HG03045 (cell line): ENCODE measurements at regions not wholly inside any gene's neighbourhood (a gene's known extent, or its start where the extent isn't known, plus 50 kb on each side); places are given as distances from the start of the nearest gene placed in this dataset.
"Not testable (repeated sequence)": the region's sequence is repeated elsewhere in the genome, so short reads cannot be mapped to it uniquely, and the experiment has no call there.

ENCODE experiments used
- ATAC-seq: cut with Tn5 transposase; IDR thresholded peaks from one replicate; pipeline ENCODE4 v1.9.1; 2021; ENCODE audit warnings: mild to moderate bottlenecking, moderate library complexity; ENCODE audit not compliant: unreplicated experiment

DNA sequence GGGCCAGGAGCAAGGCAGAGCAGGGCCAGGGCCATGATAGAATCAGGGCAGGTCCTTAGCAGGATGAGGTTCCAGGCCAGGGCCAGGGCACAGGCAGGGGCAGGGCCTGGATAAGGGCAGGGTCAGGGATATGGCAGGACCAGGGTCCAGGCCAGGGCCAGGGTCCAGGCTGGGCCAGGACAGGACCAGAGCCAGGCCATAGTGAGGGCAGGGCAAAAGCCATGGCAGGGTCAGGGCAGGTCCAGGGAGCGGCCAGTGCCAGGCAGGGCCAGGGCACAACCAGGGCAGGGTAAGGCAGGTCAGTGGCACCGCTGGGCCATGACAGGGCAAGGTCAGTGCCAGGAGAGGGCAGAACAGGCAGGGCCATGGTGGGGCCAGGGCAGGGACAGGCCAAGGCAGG lies 152.2 kb downstream of the LIPI start:
- no peak for ATAC-seq

GRCh38 chr21:14057841-14058481 lies 152.8 kb downstream of the LIPI start:
- not testable (repeated sequence) for ATAC-seq

DNA sequence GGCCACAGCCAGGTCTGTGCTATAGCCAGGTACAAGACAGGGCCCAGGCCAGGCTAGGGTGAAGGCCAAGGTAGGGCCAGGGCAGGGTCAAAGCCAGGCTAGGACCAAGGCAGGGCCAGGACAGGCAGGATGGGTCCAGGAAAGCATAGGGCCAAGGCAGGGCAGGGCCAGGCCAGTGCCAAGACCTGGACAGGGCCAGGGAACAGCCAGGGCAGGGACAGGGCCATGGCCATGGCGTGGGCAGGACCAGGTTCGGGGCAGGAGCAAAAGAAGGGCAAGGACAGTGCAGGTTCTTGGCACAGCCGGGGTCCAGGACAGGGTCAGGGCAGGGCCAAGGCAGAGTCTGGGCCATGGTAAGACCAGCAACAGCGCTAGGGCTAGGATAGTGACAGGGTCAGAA lies 153.4 kb downstream of the LIPI start:
- no peak for ATAC-seq

GRCh38 chr21:14056771-14057191 lies 154.0 kb downstream of the LIPI start:
- no peak for ATAC-seq

DNA sequence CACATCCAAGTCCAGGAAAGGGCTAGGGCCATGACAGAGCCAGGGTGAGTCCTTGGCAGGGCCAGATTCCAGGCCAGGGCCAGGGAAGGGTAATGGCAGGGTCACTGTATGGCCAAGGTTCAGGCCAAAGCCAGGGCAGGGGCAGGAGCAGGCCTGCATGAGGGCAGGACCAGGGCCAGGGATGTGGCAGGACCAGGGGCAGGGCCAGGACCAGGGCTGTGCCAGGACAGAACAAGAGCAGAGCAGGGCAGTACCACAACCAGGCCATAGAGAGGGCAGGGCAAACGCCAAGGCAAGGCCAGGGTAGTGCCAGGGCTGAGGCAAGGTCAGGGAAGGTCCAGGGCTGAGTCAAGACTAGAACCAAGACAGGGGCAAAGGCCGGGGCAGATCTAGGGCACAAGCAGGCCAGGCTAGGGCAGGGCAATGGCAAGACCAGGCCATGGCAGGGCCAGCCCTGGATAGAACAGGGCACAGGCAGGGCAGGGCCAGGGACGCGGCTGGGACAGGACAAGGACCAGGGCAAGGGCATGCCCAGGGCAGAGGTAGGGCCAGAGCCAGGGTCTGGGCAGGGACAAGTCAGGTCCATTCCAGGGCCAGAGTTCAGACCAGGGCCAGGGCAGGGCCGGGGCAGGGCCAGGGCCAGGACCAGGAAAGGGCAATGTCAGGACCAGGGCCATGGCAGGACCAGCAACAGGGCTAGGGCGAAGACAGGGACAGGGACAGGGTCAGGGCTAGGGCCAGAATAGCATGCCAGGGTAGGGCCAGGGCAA lies 154.8 kb downstream of the LIPI start:
- not testable (repeated sequence) for ATAC-seq

DNA sequence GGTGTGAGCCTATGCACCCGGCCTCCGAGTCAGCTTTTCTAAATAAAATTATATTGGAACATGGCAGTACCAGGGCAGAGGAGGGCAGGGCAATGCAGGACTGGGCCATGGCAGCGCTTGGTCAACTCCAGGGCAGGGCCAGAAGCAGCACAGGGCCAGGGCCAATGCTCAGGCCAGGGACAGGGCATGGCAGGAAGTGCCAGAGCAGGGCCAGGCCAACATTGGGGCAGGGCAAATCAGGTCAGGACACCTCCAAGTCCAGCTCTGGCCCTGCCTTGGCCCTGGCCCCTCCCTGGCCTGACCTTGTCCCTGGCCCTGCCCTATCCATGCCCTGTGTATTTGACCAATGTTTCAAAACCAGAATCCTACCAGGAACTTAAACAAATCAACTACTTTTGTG lies 156.1 kb downstream of the LIPI start:
- ATAC-seq: no peak

DNA sequence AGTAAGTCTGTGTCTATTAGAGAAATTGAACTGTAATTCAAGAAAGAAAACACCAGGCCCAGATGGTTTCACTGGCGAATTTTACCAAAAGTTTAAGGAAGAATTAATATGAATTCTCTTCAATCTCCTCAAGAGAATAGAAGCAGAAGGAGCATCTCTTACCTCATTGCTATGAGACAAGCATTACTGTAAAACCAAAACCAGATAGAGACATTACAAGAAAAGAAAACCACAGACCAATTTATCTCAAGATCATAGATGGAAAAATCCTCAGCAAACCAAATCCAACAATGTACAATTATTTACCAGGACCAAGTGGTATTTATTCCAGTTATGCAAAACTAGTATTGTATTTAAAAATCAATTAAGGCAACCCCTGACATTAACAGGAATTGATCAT lies 160.6 kb downstream of the LIPI start:
- ATAC-seq: no peak

GRCh38 chr21:14046401-14046800 lies 164.4 kb downstream of the LIPI start:
- no peak for ATAC-seq

DNA sequence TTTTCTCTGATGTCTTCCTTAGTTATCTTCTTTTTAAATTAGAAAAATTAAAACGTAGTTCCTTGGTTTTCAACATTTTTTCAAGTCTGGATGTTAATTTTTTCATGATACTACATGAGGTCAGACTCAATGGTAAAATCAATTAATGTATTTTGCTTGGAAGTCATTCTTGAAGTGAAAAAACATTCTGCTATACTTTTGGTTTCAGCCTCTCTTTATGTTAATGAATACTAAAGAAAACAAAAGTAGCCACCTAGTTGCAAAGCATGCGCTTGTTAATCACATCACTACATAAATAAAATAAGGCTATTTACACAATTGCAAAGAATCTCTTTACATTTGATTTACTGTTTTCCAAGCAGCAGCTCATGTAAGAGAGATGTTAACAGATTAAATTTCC lies 170.4 kb downstream of the LIPI start:
- ATAC-seq: no peak

GRCh38 chr21:14028619-14029018 lies 182.1 kb downstream of the LIPI start:
- not testable (repeated sequence) for ATAC-seq

- peak; percentile 100 for ATAC-seq
Measured at GRCh38 chr21:14027235-14027869, 183.4 kb downstream of the LIPI start.

GRCh38 chr21:14020108-14020507 lies 190.6 kb downstream of the LIPI start:
- ATAC-seq: not testable (repeated sequence)

GRCh38 chr21:14015841-14016240 lies 194.9 kb downstream of the LIPI start:
- not testable (repeated sequence) for ATAC-seq

GRCh38 chr21:14013623-14014498 lies 196.9 kb downstream of the LIPI start:
- not testable (repeated sequence) for ATAC-seq

DNA sequence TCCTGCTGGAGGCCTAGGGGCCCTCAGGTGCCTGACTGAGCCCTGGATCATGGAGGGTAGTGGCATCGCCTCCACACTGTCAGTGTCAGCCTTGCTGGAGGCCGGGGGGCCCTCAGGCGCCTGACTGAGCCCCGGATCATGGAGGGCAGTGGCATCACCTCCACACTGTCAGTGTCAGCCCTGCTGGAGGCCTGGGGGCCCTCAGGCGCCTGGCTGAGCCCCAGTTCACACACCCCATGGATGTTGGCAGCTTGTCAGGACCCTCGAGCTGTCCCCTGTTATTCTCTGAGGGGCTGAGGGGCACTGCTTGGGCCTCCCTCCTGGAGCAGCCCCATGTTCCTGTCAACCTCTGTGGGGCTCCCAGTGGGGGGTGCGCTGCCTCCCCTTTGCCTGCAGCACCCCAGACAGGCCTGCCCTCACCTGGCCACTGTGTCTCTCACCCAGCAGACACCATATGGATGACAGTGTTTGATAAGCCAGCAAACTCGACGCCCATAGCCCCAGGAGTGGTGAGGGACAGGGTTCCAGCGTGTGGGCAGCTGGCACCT lies 197.6 kb downstream of the LIPI start:
- ATAC-seq: no peak

GRCh38 chr21:14012409-14012808 lies 198.3 kb downstream of the LIPI start:
- no peak for ATAC-seq

DNA sequence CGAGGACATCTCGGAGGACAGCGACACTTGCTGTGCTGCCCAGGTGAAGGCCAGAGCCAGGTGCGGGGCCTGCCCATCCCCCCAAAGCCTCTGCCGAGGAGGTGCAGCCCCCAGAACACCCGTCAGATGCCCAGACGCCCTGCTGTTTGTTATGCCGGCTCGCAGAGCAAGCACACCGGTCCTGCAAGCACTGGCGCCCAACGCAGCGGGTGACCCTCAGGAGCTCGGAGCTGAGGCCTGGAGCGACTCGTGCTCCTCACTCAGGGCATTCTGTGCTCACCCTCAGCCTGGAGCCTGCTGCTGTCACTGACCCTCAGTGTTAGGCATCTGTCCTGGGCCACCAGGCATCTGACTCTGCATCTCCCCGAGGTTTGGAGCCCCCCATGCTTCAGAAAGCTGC lies 199.0 kb downstream of the LIPI start:
- ATAC-seq: not testable (repeated sequence)

DNA sequence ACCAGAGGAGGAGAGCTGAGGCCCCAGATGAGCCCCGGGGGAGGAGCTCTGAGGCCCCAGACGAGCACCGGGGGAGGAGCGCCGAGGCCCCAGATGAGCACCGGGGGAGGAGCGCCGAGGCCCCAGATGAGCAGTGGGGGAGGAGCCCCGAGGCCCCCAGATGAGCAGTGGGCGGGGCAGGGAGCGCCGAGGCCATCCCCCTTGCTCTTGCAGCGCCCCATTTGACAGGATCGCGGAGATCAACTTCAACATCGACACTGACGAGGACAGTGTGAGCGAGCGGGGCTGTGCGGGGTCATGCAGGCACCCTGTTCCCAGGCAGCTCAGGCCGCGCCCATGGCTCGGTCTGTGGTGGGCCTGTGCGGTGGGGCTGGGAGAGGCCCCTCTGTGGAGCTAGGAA lies 199.6 kb downstream of the LIPI start:
- ATAC-seq: not testable (repeated sequence)

- no peak for ATAC-seq
Measured at GRCh38 chr21:14010729-14011128, 200.0 kb downstream of the LIPI start.

DNA sequence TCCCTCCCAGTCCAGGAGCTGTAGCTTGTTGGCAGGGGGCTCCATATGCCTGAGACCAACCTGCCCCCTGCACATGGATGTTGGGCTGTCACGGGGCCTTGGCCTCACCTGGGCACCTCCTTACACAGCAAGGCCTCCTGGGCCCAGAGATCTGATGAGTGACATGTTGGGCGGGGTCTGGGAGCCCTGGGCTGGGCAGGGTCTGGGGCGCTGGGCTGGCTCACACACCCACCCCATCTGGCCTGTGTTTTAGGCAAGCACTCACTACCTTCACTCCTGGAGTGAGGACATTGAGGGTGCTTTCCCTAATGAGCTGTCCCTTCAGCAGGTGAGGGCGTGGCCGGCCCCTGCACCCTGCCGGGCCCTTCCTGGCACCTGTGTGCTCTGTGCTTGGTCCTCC lies 200.8 kb downstream of the LIPI start:
- ATAC-seq: not testable (repeated sequence)
